Endothelial cell of umbilical vein (primary cell): ENCODE measurements at regions not wholly inside any gene's neighbourhood (a gene's known extent, or its start where the extent isn't known, plus 50 kb on each side); places are given as distances from the start of the nearest gene placed in this dataset.

Experiments
- BruUV-seq: library from RNA; stranded (reverse); fragments of 400-500 nt; replicated peaks from 2 replicates; lab custom pipeline; 2021; lab: Mats Ljungman, UMichigan
- CTCF ChIA-PET: fragments of 300-600, 350-600 bp; sonication (Branson Sonifier 250); formaldehyde crosslinking; loops from one replicate; lab custom pipeline; 2021; ENCODE audit warnings: antibody characterized with exemption, inconsistent platforms; lab: Charles Lee
- POLR2A ChIA-PET: fragments of 300-600, 350-600 bp; sonication (Branson Sonifier 250); formaldehyde crosslinking; loops from one replicate; lab custom pipeline; 2021; ENCODE audit warnings: antibody characterized with exemption, inconsistent platforms; lab: Charles Lee
- DNase-seq: peaks from one replicate; pipeline ENCODE4 v3.0.0-alpha.2; 2011; ENCODE audit warnings: low read depth, low spot score
- FAIRE-seq: peaks from 2 replicates; lab custom pipeline; 2011; peaks lifted over from hg19 to GRCh38; lab: Jason Lieb, UNC
- H2AFZ ChIP-seq: 2 replicates; pipeline ENCODE4 v1.6.0; 2012; ENCODE audit warnings: low read depth, low read length, control low read depth, inconsistent platforms
- H3K27ac ChIP-seq: 2 replicates; pipeline ENCODE4 v1.5.1; 2011; ENCODE audit warnings: low read depth, mild to moderate bottlenecking, control low read depth, low read length, moderate library complexity; ENCODE audit not compliant: insufficient read depth
- H3K27me3 ChIP-seq, 2 experiments: 2 replicates each; pipeline versions ENCODE4 v1.6.0 to v1.6.1; 2011; ENCODE audit warnings: low read length in 2 of 2, mixed read lengths in 1 of 2; ENCODE audit not compliant: control insufficient read depth in 2 of 2, insufficient read depth in 2 of 2
- H3K36me3 ChIP-seq, 2 experiments: 2 replicates in 1 of 2; 3 replicates in 1 of 2; pipeline ENCODE4 v1.5.1; 2011; ENCODE audit warnings: low read length in 2 of 2, mild to moderate bottlenecking in 1 of 2, moderate library complexity in 1 of 2; ENCODE audit not compliant: control insufficient read depth in 2 of 2, insufficient read depth in 2 of 2; ENCODE audit errors: extremely low read depth in 1 of 2
- H3K4me1 ChIP-seq: 3 replicates; pipeline ENCODE4 v1.5.1; 2011; ENCODE audit warnings: mild to moderate bottlenecking, low read length; ENCODE audit not compliant: control insufficient read depth, insufficient read depth; ENCODE audit errors: extremely low read depth
- H3K4me2 ChIP-seq: 2 replicates; pipeline ENCODE4 v1.6.1; 2011; ENCODE audit warnings: low read length, control low read depth, mixed read lengths; ENCODE audit not compliant: insufficient read depth
- H3K4me3 ChIP-seq, 3 experiments: fragments of 200-600 bp in 1 of 3; sonication (generic), shearing (Covaris generic) in 1 of 3; replicated peaks in 1 of 3; 2 replicates each; pipeline ENCODE4 v1.5.1; 2011 to 2016; ENCODE audit warnings: control low read depth in 3 of 3, low read length in 3 of 3, mild to moderate bottlenecking in 2 of 3, inconsistent platforms in 1 of 3, low read depth in 1 of 3, moderate library complexity in 1 of 3; ENCODE audit not compliant: insufficient read depth in 1 of 3
- H3K79me2 ChIP-seq: 2 replicates; pipeline ENCODE4 v1.6.0; 2012; ENCODE audit warnings: low read length, inconsistent platforms; ENCODE audit not compliant: control insufficient read depth, insufficient read depth
- H3K9ac ChIP-seq: replicated peaks from 2 replicates; pipeline ENCODE3; 2011; ENCODE audit warnings: low read length, control low read depth; ENCODE audit not compliant: insufficient read depth; ENCODE audit errors: extremely low read depth
- H3K9me1 ChIP-seq: replicated peaks from 3 replicates; pipeline ENCODE4 v1.6.0; 2011; ENCODE audit warnings: mild to moderate bottlenecking, low read length; ENCODE audit not compliant: control insufficient read depth, insufficient read depth; ENCODE audit errors: extremely low read depth
- H3K9me3 ChIP-seq: replicated peaks from 2 replicates; pipeline ENCODE4 v1.5.1; 2012; ENCODE audit warnings: low read length, inconsistent platforms; ENCODE audit not compliant: control insufficient read depth, insufficient read depth
- H4K20me1 ChIP-seq: replicated peaks from 2 replicates; pipeline ENCODE3; 2011; ENCODE audit warnings: mild to moderate bottlenecking, low read length; ENCODE audit not compliant: control insufficient read depth, insufficient read depth; ENCODE audit errors: extremely low read depth
- EZH2 ChIP-seq: IDR thresholded peaks from 2 replicates; pipeline ENCODE4 v1.6.1; 2012; ENCODE audit warnings: borderline replicate concordance, low read depth, mild to moderate bottlenecking, moderate library complexity, low read length, inconsistent platforms; ENCODE audit not compliant: severe bottlenecking
- FOS ChIP-seq: IDR thresholded peaks from 2 replicates; pipeline ENCODE4 v1.6.1; 2011; ENCODE audit warnings: mild to moderate bottlenecking, low read length, moderate library complexity, borderline replicate concordance; ENCODE audit not compliant: insufficient read depth
- GATA2 ChIP-seq: IDR thresholded peaks from 2 replicates; pipeline ENCODE4 v1.7.0; 2011; ENCODE audit warnings: low read depth, mild to moderate bottlenecking, moderate library complexity, mixed read lengths, low read length; ENCODE audit not compliant: insufficient read length, insufficient read depth
- JUN ChIP-seq: IDR thresholded peaks from 2 replicates; pipeline ENCODE4 v1.6.1; 2011; ENCODE audit warnings: borderline replicate concordance, low read depth; ENCODE audit not compliant: insufficient read length, insufficient read depth
- MAX ChIP-seq: IDR thresholded peaks from 2 replicates; pipeline ENCODE4 v1.6.1; 2011; ENCODE audit not compliant: insufficient read depth, insufficient read length
- MYC ChIP-seq: IDR thresholded peaks from one replicate; pipeline ENCODE4 v1.6.1; 2011; ENCODE audit warnings: mild to moderate bottlenecking, low read depth, low read length
- POLR2A ChIP-seq: IDR thresholded peaks from 2 replicates; pipeline ENCODE4 v1.6.1; 2012; ENCODE audit warnings: low read depth, mild to moderate bottlenecking, control low read depth, low read length
- POLR2AphosphoS5 ChIP-seq: IDR thresholded peaks from 2 replicates; pipeline ENCODE4 v1.6.1; 2012; ENCODE audit warnings: low read depth, mild to moderate bottlenecking, control low read depth, low read length, moderate library complexity; ENCODE audit not compliant: insufficient read depth
- dilution Hi-C: fragments of 300-500 bp; cut with MboI; formaldehyde crosslinking; loops from one replicate; pipeline ENCODE4 v1.15.0; 2019; ENCODE audit warnings: low sequenced_read_pairs; ENCODE audit not compliant: extremely low pct_ligation_motif_present
- intact Hi-C: fragments of 100-400 bp; cut with micrococcal nuclease; formaldehyde crosslinking; loops from one replicate; pipeline ENCODE4 v1.10.0; 2022
- TF ChIP-seq, protein P1 (sequence below), 2 donors: IDR thresholded peaks; 1 replicate in 1 of 2; 2 replicates in 1 of 2; pipeline ENCODE4 v1.5.1; 2011; ENCODE audit warnings: low read length in 2 of 2, mild to moderate bottlenecking in 2 of 2, moderate library complexity in 2 of 2, control low read depth in 1 of 2, inconsistent platforms in 1 of 2, low read depth in 1 of 2; ENCODE audit not compliant: insufficient read depth in 1 of 2; ENCODE audit errors: extremely low read depth in 1 of 2

DNA sequence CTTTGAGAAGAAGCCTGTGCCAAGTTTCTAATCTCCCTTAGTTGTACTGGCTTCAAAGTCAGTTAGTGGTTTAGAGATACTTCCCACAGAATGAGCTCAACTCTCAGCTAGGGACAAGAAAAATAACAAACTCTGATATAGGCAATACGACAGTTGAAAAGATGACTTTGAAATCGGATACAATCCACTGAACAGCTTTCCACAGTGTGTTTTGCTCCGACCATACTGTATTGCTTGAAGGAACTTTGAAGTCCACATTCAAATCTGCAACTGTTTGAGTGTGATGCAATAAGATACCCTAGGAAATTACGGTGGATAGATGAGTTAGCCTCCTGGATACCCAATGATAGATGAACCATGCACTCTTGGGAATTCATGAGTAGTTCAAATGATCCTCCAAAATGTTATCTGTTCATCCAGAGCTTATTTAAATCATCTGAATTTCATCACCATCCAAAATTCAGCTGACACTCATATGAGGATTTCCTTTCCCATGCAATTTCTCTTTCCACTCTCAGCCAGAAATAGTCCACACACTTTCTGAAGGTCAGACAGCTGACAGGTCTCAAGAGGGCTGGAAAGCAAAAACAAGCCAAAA, 443.8 kb downstream of the HAO1 start:
- ChIA-PET POLR2A (no interaction called here), CTCF (no interaction called here)
- no peaks in the 10 kb centered on the region for H4K20me1 ChIP-seq
- dilution Hi-C loops, result no loop called here
- no peak overlapping the region for H2AFZ ChIP-seq
- H3K36me3 ChIP-seq, result no peaks in the 10 kb centered on the region
- peaks cover 25% of the 10 kb centered on the region for H3K4me1 ChIP-seq
- intact Hi-C loops, result no loop called here
- BruUV-seq, result no TSS peak
- H3K9me3 ChIP-seq, result peaks cover 3% of the 10 kb centered on the region
- no peak overlapping the region for H3K4me3 ChIP-seq
- H3K9me1 ChIP-seq, result no peaks in the 10 kb centered on the region
- H3K27me3 ChIP-seq, result no peaks in the 10 kb centered on the region
- H3K79me2 ChIP-seq, result no peaks in the 10 kb centered on the region
- no peak overlapping the region for H3K27ac ChIP-seq
- peak; percentile 11 for DNase-seq
- no peak for FAIRE-seq
- H3K4me2 ChIP-seq, result no peak overlapping the region
- TF ChIP-seq POLR2AphosphoS5 (no peak), GATA2 (no peak), MAX (no peak)
- H3K9ac ChIP-seq, result no peak overlapping the region

- Histone ChIP-seq H3K9ac (peak overlapping the region; percentile 27), H3K4me3 (no peak overlapping the region), H3K27me3 (no peaks in the 10 kb centered on the region), H2AFZ (no peak overlapping the region), H3K79me2 (no peaks in the 10 kb centered on the region), H3K4me2 (peak overlapping the region; percentile 53), H3K9me1 (no peaks in the 10 kb centered on the region), H3K27ac (peak overlapping the region; percentile 69), H3K9me3 (peaks cover 3% of the 10 kb centered on the region), H3K36me3 (no peaks in the 10 kb centered on the region), H3K4me1 (peaks cover 25% of the 10 kb centered on the region), H4K20me1 (no peaks in the 10 kb centered on the region)
- ChIA-PET POLR2A (no interaction called here), CTCF (interaction anchor here (0.9 to 1.0 kb wide), 2 partner anchors 99 to 361 kb away, joined by 3 read pairs; no protein-coding TSS in a partner anchor)
- no TSS peak for BruUV-seq
- FAIRE-seq, result peak; percentile 95
- peak; percentile 94 for DNase-seq
- intact Hi-C loops (loop anchor here (1.0 to 2.0 kb wide), 5 partner anchors 39 to 427 kb away; no protein-coding TSS in a partner anchor), dilution Hi-C loops (no loop called here)
- TF ChIP-seq MYC (no peak), EZH2 (no peak), GATA2 (peak; percentile 82), FOS (peak; percentile 95), POLR2A (peak; percentile 26), POLR2AphosphoS5 (peak; percentile 75), JUN (peak; percentile 97), MAX (peak; percentile 36)
- TF ChIP-seq, protein P1, sequence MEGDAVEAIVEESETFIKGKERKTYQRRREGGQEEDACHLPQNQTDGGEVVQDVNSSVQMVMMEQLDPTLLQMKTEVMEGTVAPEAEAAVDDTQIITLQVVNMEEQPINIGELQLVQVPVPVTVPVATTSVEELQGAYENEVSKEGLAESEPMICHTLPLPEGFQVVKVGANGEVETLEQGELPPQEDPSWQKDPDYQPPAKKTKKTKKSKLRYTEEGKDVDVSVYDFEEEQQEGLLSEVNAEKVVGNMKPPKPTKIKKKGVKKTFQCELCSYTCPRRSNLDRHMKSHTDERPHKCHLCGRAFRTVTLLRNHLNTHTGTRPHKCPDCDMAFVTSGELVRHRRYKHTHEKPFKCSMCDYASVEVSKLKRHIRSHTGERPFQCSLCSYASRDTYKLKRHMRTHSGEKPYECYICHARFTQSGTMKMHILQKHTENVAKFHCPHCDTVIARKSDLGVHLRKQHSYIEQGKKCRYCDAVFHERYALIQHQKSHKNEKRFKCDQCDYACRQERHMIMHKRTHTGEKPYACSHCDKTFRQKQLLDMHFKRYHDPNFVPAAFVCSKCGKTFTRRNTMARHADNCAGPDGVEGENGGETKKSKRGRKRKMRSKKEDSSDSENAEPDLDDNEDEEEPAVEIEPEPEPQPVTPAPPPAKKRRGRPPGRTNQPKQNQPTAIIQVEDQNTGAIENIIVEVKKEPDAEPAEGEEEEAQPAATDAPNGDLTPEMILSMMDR (IDR thresholded peaks at IDR 0.05; ENCODE audit: extremely low read depth in 1 of 2, insufficient read depth in 1 of 2, low read depth in 1 of 2, low read length in 2 of 2), result no peak
Measured at GRCh38 chr20:7497985-7498384, 442.3 kb downstream of the HAO1 start.
